Loucy (cell line): ENCODE measurements at regions not wholly inside any gene's neighbourhood (a gene's known extent, or its start where the extent isn't known, plus 50 kb on each side); places are given as distances from the start of the nearest gene placed in this dataset.
"Not testable (repeated sequence)": the region's sequence is repeated elsewhere in the genome, so short reads cannot be mapped to it uniquely, and the experiment has no call there.

ENCODE experiments used
- EZH2phosphoT487 ChIP-seq: fragments of 200-600 bp; IDR thresholded peaks from 2 replicates; pipeline ENCODE4 v1.6.1; 2018; ENCODE audit warnings: antibody characterized with exemption, mild to moderate bottlenecking, moderate library complexity, borderline replicate concordance
- TF ChIP-seq, protein P1 (sequence below): fragments of 200-600 bp; sonication (generic); conservative IDR thresholded peaks from 2 replicates; pipeline ENCODE4 v1.5.1; 2014; ENCODE audit warnings: mild to moderate bottlenecking, antibody characterized with exemption, low read length

DNA sequence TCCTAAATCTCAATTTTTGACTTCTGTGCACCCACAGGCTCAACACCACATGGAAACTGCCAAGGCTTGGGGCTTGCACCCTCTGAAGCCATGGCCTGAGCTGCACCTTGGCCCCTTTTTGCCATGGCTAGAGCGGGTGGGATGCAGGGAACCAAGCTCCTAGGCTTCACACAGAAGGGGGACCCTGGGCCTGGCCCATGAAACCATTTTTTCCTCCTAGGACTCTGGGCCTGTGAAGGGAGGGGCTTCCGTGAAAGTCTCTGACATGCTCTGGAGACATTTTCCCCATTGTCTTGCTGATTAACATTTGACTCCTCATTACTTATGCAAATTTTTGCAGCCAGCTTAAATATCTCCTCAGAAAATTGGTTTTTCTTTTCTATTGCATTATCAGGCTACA is 190.9 kb downstream of the MBL2 start:
- TF ChIP-seq, protein P1, sequence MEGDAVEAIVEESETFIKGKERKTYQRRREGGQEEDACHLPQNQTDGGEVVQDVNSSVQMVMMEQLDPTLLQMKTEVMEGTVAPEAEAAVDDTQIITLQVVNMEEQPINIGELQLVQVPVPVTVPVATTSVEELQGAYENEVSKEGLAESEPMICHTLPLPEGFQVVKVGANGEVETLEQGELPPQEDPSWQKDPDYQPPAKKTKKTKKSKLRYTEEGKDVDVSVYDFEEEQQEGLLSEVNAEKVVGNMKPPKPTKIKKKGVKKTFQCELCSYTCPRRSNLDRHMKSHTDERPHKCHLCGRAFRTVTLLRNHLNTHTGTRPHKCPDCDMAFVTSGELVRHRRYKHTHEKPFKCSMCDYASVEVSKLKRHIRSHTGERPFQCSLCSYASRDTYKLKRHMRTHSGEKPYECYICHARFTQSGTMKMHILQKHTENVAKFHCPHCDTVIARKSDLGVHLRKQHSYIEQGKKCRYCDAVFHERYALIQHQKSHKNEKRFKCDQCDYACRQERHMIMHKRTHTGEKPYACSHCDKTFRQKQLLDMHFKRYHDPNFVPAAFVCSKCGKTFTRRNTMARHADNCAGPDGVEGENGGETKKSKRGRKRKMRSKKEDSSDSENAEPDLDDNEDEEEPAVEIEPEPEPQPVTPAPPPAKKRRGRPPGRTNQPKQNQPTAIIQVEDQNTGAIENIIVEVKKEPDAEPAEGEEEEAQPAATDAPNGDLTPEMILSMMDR, result not testable (repeated sequence)
- TF ChIP-seq EZH2phosphoT487, result not testable (repeated sequence)
